HG03159 (cell line): ENCODE measurements at regions not wholly inside any gene's neighbourhood (a gene's known extent, or its start where the extent isn't known, plus 50 kb on each side); places are given as distances from the start of the nearest gene placed in this dataset.
"Not testable (repeated sequence)": the region's sequence is repeated elsewhere in the genome, so short reads cannot be mapped to it uniquely, and the experiment has no call there.

Experiments used
- ATAC-seq: cut with Tn5 transposase; IDR thresholded peaks from one replicate; pipeline ENCODE4 v1.9.1; 2021; ENCODE audit warnings: mild to moderate bottlenecking, moderate library complexity; ENCODE audit not compliant: unreplicated experiment

- ATAC-seq, result no peak
These were observed 647.5 kb downstream of the UTRN start for GRCh38 chr6:144932621-144933020.

DNA sequence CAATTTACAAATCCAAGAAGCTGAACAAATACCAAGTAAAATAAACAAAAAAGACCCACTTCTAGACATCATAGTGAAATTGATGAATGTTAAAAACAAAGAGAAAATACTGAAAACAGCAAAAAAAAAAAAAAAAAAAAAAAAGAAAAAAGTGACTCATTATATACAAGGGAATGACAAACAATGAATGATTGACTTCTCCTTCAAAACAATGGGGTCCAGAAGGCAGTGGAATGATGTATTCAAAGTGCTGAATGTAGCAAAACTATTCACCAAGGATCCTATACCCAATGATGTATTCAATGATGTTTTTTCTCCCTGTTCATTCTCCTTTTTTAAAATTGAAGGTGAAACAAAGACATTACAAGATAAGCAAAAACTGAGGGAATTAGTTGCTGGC, 650.0 kb downstream of the UTRN start:
- ATAC-seq, result no peak

- ATAC-seq, result no peak
These were observed 650.5 kb downstream of the UTRN start for GRCh38 chr6:144935661-144936060.

GRCh38 chr6:144936764-144937163, 651.6 kb downstream of the UTRN start:
- ATAC-seq, result no peak

- ATAC-seq, result no peak
These were observed 654.8 kb downstream of the UTRN start for GRCh38 chr6:144939921-144940320.

GRCh38 chr6:144944106-144944505, 659.0 kb downstream of the UTRN start:
- ATAC-seq, result no peak

DNA sequence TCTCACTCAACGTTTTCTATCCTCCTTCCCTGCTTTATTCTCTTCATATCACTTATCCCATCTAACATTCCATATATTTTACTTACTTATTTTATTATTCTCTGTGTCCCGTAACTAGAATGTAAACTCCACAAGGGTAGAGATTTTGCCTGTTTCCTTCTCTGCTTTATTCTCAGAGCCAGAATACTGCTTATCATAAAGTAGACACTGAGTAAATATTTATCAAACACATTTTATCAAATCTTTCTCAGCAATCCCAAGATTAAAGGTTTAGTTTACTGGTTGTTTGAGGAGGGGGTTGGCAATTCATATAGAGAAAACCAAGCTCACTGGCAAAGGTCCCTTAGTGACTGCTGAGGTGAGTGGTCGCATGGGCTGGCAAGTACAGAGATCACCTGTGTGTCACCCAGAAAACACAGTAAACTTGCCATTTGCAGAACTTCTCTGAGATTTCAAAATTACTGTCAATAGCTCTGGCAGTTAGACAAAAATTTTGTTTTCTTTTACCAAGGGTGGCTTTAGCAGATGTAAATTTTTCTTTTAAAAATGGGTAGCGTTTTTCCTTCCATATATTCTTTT, 662.4 kb downstream of the UTRN start:
- ATAC-seq, result no peak

DNA sequence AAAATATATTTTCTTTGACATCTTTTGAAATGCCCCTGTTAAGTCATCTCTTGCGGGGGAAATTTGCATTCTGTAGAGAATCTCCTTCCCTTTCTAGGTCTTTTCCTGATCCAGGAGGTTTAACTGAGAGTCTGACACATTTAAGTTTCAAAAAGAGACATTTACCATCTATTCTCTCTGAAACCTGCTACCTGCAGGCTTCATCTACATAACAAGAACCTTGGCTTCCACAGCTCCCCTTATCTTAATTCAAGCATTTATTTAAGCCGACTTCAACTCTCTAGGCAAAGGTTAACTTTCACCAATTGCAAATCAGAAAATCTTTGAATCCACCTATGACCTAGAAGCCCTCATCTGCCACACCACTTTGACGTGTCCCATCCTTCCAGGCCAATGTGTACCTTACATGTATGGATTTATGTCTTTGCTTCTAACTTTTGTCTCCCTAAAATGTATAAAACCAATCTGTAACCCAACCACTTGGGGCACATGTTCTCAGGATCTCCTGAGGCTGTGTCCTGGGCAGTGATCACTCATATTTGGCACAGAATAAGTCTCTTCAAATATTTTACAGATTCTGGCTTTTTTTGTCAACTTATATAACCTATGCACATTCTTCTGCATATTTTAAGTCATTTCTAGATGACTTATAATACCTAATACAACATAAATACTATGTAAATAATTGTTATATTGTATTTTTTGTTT, 666.7 kb downstream of the UTRN start:
- ATAC-seq, result no peak

DNA sequence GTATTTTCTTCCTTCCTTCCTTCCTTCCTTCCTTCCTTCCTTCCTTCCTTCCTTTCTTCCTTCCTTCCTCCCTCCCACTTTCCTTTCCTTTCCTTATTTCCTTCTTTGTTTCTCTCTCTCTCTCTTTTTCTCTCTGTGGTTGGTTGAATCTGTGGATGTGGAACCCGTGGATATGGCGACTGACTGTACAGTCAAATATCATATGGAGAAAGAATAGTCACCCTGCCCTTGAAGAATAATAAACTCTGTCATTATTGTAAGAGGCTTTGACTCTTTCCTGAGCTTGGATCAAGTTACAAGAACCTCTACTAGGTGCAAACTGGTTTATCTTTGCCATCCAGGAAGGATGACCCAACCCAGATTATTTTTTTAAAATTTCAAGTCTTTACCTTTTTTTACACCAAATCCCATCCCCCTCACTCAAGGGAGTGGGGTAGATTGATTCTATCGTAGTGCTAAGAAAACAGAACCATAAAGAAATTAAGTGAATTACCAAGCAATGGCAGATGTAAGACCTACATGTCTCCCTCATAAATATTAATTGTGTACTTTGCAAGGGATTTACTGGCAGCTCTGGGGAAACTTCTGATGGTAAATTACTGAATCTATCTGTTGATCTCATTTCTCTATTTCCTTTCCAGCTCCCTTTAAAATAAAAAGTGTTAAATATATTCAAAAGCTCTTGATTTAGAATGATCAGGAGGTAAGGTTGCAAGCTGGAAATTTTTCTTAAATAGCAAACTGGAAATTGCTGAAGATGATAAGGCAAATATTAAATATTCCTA, 667.5 kb downstream of the UTRN start:
- ATAC-seq, result no peak

DNA sequence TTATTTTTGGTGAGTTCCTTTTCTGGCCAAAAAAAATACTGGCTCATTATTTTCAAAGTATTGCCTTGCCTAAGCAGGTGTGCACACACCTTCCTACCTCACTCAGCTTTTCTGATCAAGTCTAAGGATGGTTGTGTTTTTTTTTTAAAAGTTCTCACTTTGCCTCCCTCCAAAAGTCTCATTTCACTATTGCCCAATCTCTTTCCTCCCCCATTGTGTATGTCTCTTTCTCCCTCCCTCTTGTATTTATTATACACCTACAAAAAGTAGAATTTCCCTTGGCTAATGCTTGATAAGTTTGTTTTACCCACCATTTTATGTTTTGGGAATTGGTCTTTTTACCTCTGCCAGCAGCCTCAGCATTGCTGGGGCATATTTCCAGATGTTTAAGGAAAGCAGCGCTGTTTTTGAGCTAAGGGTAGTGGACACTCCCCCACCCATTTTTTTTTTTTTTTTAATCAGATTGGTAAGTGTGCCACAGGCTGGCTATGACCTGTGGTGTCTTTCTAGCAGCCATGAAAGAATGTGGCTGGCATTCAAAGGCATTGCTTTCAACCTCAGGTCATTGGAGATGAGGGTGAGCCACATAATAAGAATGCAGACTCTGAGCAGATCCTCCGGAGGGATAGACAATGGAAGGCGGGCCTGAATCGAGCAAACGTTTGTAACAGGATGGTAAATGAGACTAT, 668.6 kb downstream of the UTRN start:
- ATAC-seq, result no peak

- no peak for ATAC-seq
These were observed 669.1 kb downstream of the UTRN start for GRCh38 chr6:144954241-144954556.

DNA sequence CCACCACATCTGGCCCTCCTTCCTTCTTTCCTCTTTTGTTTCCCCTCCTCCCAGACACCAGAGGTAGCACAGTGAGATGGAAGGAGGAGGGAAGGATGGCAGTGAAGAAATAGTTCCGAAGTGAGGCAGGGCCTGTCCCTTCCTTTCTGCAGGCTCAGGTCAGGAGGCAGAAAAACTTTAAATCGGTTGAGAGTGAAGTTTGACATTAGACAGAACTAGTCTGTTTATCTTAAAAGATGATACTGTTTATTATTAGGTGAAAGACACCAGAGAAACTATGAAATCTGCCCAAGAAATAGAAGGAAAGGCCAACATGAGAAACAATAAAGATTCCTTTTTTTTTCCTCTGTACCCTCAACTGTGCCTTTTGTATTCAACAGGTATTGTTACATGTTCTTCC, 670.3 kb downstream of the UTRN start:
- no peak for ATAC-seq

DNA sequence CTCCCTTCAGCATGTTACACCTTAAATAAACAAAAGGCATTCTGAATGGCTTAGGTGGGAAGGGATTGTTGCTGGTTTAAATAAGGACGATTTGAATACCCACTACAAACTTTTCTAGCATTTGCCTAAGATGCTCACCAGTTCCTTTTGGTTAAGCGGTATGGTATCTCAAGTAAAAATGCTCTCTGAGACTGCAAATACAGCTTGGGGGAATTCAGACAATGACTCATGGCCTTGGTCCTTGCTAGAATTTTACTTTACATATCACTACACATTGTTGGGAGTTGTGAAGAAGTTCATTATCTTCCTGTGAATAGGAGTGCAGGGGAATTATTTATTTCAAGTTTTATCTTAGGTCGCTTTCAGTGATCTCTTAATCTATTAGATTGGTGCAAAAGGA, 670.7 kb downstream of the UTRN start:
- ATAC-seq, result no peak

DNA sequence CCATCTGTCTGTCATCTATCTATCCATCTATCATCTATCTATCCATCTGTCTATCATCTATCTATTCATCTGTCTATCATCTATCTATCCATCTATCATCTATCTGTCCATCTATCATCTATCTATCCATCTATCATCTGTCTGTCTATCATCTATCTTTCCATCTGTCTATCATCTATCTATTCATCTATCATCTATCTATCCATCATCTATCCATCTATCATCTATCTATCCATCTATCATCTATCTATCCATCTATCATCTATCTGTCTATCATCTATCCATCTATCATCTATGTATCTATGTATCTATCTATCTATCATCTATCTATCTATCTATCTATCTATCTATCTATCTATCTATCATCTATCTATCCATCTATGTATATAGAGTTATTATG, 671.6 kb downstream of the UTRN start:
- not testable (repeated sequence) for ATAC-seq

GRCh38 chr6:144957236-144957937, 672.3 kb downstream of the UTRN start:
- no peak for ATAC-seq

DNA sequence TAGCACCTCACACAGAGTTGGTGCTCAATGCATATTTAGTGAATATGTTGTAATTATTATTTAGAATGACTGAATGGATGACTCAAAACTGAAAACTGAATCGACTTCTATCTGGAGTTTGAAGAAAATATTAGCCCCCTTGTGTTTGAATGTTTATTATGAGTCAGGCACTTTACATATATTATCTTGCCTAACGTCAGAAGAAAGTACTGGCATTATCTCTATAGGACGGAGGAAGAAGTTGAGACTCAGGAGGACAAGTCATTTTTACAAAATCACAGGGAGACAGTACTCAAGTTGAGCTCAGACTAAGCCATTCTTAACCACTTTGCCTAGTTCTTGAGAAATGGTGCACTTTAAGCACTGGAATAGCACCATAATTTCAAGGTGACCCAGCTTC, 684.0 kb downstream of the UTRN start:
- no peak for ATAC-seq

GRCh38 chr6:144969602-144970272, 684.6 kb downstream of the UTRN start:
- ATAC-seq, result no peak

- ATAC-seq, result not testable (repeated sequence)
These were observed 692.2 kb downstream of the UTRN start for GRCh38 chr6:144977250-144977864.

GRCh38 chr6:144978208-144978607, 693.1 kb downstream of the UTRN start:
- no peak for ATAC-seq

GRCh38 chr6:144986271-144986670, 701.1 kb downstream of the UTRN start:
- no peak for ATAC-seq
